ENCODE measurements at regions not wholly inside any gene's neighbourhood (a gene's known extent, or its start where the extent isn't known, plus 50 kb on each side); places are given as distances from the start of the nearest gene placed in this dataset.

DNA sequence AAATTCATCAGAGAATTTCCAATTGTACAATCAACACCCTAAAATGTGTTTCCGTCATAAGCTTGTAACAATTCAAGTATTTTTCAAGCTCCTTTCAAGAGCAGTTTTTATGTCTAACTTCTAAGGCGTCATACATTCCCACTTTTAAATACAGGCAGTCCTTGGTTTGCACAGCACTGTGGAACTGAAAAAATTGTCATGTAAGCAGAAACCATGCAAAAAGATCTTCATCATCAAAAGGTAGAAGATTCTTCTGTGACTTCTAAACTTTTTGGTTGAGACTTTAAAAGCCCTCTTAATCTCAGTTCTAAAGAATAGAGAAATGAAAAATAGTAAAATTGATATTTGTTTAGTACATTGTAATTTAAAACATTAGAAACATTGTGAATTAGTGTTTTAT lies 315.6 kb downstream of the TPBG start:
- Mint-ChIP-seq H3K4me3 (no peak overlapping the region), H3K4me1 (no peaks in the 10 kb centered on the region), H3K9me3 (peaks cover 5 to 28% (median 9%) of the 10 kb centered on the region in 6 donors), H3K36me3 (no peaks in the 10 kb centered on the region), H3K27me3 (ENCODE audit: low read depth in 3 of 3) (peaks cover 0 to 3% (median 0%) of the 10 kb centered on the region in 3 donors), H3K27ac (no peak overlapping the region)
- DNase-seq: no peak

DNA sequence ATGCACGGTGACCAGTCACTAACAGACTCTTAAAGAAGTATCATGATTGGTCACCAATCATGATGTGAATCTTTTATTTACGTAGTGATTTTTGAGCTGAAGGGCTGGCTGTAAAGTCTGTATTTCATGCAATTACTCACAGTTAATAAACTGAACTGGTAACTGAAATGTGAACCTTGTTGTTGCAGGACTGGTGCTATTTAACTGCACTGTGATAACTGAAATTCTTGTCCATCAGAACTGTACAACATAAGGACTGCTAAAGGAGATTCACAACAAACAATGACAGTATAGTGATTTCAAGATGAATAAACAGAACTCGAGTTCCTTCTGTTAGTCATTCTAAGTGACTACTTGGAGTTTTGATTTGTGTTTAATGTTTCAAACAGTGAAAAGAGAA lies 316.6 kb downstream of the TPBG start:
- no peak for DNase-seq
- Mint-ChIP-seq H3K27ac (no peak overlapping the region), H3K36me3 (no peaks in the 10 kb centered on the region), H3K9me3 (peaks cover 5 to 30% (median 9%) of the 10 kb centered on the region in 6 donors), H3K4me1 (no peaks in the 10 kb centered on the region), H3K4me3 (no peak overlapping the region), H3K27me3 (ENCODE audit: low read depth in 3 of 3) (peaks cover 0 to 3% (median 0%) of the 10 kb centered on the region in 3 donors)

DNA sequence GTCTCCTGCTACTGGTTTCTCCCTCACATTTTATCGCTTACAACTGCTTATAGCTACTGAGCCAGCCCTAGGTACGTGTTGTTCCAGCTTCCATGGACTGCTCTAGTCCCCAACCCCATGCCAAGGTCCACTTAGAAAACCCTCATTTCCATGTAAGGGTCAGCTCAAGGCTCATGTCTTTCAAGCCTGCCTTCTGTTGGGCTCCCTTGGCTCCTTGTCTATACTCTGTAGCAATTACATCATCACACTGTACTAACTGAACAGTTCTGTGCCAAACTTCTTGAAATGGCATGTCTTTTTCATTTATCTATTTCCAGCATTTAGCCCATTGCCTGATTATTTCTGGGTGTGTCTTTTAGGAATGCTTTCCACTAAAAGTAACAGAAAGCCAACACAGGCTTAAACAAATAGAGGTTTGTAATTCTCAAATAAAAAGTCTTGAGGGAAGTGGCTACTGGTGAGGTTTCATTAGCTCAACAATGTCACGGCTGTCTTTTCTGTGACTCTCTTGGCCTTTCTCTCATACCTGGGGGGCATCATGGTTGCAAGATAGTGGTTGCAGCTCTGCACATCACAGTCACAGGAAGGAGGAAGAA lies 317.6 kb downstream of the TPBG start:
- H3K4me3 Mint-ChIP-seq: no peak overlapping the region
- H3K27me3 Mint-ChIP-seq (ENCODE audit: low read depth in 3 of 3): peaks cover 0 to 3% (median 0%) of the 10 kb centered on the region in 3 donors
- H3K36me3 Mint-ChIP-seq: no peaks in the 10 kb centered on the region
- H3K9me3 Mint-ChIP-seq: peaks cover 4 to 35% (median 9%) of the 10 kb centered on the region in 6 donors
- H3K27ac Mint-ChIP-seq: no peak overlapping the region
- no peak for DNase-seq
- no peaks in the 10 kb centered on the region for H3K4me1 Mint-ChIP-seq

DNA sequence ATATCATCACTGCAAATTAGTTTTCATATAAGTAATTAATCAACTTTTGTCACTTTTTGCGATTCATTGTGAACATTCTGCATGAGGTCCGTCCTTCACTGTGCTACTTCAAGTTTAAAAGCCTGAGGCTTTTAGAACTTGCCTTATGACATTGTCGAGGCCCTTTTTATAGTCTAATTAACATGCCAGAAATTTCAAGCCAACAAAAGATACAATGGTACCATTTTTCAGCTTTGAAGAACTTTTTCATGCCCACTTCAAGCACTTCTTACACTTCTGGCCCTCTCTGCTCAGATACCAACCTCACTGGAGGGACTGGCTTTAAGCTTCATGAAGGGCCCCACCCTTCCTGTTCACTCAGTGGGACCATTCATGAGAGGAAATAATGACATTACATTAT lies 323.1 kb downstream of the TPBG start:
- Mint-ChIP-seq H3K27me3 (ENCODE audit: low read depth in 3 of 3) (peaks cover 0 to 2% (median 1%) of the 10 kb centered on the region in 3 donors), H3K27ac (no peak overlapping the region), H3K4me3 (no peak overlapping the region), H3K4me1 (no peaks in the 10 kb centered on the region), H3K9me3 (peaks cover 0 to 10% (median under 1%) of the 10 kb centered on the region in 6 donors), H3K36me3 (no peaks in the 10 kb centered on the region)
- no peak for DNase-seq

DNA sequence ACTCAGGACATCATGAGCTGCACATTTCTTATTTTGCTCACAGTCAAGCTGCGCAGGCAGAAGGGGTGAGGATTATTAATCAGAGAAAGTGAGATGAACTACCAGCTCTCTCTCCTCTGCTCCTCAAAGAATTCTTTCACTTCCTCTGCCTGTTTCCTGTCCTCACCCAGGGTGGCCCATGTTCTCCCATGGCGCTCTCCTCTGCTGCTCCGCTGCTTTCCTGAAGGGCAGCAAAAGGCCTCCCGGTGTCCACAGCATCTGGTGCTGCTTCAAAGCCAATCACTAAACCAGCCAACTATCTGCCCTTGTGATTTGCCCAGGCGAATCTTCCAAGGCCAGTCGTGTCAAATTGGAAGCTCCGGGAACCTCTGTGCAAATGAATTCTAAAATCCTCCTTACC lies 324.2 kb downstream of the TPBG start:
- Mint-ChIP-seq H3K36me3 (no peaks in the 10 kb centered on the region), H3K9me3 (peaks cover 0 to 10% (median under 1%) of the 10 kb centered on the region in 6 donors), H3K27ac (no peak overlapping the region), H3K4me1 (no peaks in the 10 kb centered on the region), H3K4me3 (no peak overlapping the region), H3K27me3 (ENCODE audit: low read depth in 3 of 3) (peaks cover 0 to 2% (median 1%) of the 10 kb centered on the region in 3 donors)
- no peak for DNase-seq

DNA sequence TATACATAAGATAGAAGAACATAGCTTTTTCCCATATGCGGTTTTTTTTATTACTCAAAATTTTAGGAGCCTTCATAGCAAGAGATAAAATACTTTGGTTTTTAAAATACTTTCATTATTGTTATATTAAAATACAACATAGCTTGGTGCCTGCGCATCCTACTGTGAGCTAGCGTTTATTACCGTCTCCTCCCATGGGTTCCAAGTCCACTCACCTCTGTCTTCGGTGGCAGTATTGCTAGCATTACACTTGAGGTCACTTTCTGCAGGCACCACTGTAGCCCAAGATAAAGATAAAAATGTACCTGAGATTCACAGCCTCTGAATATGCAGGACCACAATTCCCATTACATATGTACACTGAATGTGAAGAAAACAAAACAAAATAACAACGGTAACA lies 326.7 kb downstream of the TPBG start:
- no peaks in the 10 kb centered on the region for H3K4me1 Mint-ChIP-seq
- peaks cover 0 to 5% (median under 1%) of the 10 kb centered on the region in 6 donors for H3K9me3 Mint-ChIP-seq
- no peak overlapping the region for H3K4me3 Mint-ChIP-seq
- H3K27me3 Mint-ChIP-seq (ENCODE audit: low read depth in 3 of 3): peaks cover 0 to 2% (median 0%) of the 10 kb centered on the region in 3 donors
- DNase-seq: no peak
- no peaks in the 10 kb centered on the region for H3K36me3 Mint-ChIP-seq
- no peak overlapping the region for H3K27ac Mint-ChIP-seq

DNA sequence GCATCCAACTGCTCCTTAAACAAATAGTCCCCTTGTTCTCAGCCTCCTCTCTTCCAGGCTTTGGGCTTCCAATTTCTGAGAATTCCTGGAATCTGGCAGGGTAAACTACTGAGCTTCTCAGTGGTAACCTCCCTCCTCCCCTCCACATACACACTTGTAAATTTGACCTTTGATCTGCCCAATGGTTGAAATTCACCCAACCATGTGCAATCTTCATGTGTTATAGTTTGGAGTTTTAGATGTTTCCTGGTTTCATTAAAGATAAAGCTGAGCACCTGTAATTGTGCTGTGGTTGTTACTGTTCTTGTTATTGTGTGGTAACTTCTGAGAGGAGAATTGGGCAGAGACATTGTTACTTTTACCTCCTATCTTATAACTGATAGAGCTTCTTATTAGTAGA lies 328.4 kb downstream of the TPBG start:
- Mint-ChIP-seq H3K27ac (no peak overlapping the region), H3K4me3 (no peak overlapping the region), H3K9me3 (peaks cover 0 to 6% (median 0%) of the 10 kb centered on the region in 6 donors), H3K27me3 (ENCODE audit: low read depth in 3 of 3) (peaks cover 0 to 2% (median 0%) of the 10 kb centered on the region in 3 donors), H3K4me1 (no peaks in the 10 kb centered on the region), H3K36me3 (no peaks in the 10 kb centered on the region)
- no peak for DNase-seq

DNA sequence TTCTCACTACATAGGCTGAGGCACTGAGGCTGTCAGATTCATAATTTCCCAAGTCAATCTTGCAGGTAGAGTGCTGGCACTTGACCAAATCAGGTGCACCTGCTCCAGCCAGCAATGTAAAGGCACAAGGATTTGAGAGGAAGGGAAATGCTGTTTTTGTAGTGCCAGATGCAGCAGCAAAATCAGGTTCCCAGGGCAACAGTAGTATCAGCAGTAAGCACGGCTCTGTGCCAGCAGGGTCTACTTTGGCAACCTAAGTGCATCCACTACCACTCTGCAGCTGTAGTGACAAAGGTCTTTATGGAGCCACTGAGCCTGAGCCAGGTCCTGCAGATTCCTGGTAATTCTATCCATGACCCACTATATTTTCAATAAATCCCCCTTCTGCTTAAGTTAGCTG lies 329.5 kb downstream of the TPBG start:
- H3K4me3 Mint-ChIP-seq: no peak overlapping the region
- H3K27me3 Mint-ChIP-seq (ENCODE audit: low read depth in 3 of 3): peaks cover 0 to 2% (median 0%) of the 10 kb centered on the region in 3 donors
- no peaks in the 10 kb centered on the region for H3K36me3 Mint-ChIP-seq
- no peak for DNase-seq
- no peaks in the 10 kb centered on the region for H3K4me1 Mint-ChIP-seq
- no peak overlapping the region for H3K27ac Mint-ChIP-seq
- peaks cover 0 to 3% (median 0%) of the 10 kb centered on the region in 6 donors for H3K9me3 Mint-ChIP-seq

DNA sequence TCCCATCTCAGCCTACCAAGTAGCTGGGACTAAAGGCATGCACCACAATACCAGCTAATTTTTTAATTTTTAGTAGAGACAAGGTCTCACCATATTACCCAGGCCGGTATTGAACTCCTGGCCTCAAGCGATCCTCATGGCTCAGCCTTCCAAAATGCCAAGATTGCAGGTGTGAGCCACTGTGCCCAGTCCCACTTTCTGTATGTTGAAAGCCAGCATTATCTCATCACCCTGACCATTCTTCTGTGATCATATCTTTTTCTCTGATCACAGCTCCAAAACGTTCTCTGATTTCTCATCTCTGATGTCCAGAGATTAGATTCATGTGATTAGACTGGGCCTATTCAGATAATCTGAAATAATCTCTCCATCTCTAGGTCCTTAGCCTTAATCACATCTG lies 337.7 kb downstream of the TPBG start:
- Mint-ChIP-seq H3K4me1 (no peaks in the 10 kb centered on the region), H3K27ac (no peak overlapping the region), H3K36me3 (no peaks in the 10 kb centered on the region), H3K27me3 (ENCODE audit: low read depth in 3 of 3) (peaks cover 0 to 6% (median 3%) of the 10 kb centered on the region in 3 donors), H3K4me3 (no peak overlapping the region), H3K9me3 (peaks cover 0 to 14% (median 7%) of the 10 kb centered on the region in 6 donors)
- DNase-seq: no peak

DNA sequence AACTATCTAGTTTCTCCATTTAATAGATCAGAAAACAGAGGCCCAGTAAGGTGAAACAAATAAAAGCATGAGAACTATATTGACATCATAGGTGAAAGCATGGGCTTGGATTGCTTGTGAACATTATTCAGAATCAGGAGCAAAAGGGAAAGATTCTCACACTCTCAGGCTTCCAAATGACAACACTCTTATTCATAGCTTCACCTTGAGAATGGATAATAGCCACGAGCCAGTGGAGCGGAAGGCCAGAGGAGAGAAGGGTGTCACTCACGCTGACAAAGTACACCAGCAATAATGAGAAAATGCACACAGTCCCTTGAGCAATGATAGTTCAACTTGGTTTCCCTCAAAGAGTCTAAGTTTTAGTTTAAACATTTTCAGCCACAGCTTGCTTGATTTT lies 339.0 kb downstream of the TPBG start:
- Mint-ChIP-seq H3K27ac (no peak overlapping the region), H3K4me1 (no peaks in the 10 kb centered on the region), H3K4me3 (no peak overlapping the region), H3K27me3 (ENCODE audit: low read depth in 3 of 3) (peaks cover 0 to 6% (median 3%) of the 10 kb centered on the region in 3 donors), H3K9me3 (peaks cover 0 to 16% (median 9%) of the 10 kb centered on the region in 6 donors), H3K36me3 (no peaks in the 10 kb centered on the region)
- DNase-seq: no peak

DNA sequence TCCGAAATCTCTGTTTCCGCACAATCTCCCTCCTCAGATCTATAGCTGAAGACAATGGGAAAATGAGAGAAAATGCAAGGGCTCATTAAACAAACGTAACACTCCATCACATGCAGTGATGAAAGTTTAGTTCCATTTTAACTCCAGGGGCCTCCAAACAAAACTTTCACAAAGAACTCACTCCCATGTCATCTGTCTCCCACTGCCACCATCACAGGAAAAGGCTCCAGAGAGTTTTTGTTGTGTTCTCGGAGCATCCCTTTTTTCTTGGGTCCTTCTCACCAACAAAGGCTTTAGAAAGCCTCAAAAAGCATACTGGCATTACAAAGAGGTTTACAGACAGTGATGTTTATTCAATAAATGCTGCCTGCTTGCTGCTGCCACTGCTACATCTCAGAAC lies 339.6 kb downstream of the TPBG start:
- DNase-seq: no peak
- Mint-ChIP-seq H3K9me3 (peaks cover 0 to 16% (median 9%) of the 10 kb centered on the region in 6 donors), H3K4me3 (no peak overlapping the region), H3K36me3 (no peaks in the 10 kb centered on the region), H3K27me3 (ENCODE audit: low read depth in 3 of 3) (peaks cover 0 to 6% (median 3%) of the 10 kb centered on the region in 3 donors), H3K27ac (no peak overlapping the region), H3K4me1 (no peaks in the 10 kb centered on the region)

DNA sequence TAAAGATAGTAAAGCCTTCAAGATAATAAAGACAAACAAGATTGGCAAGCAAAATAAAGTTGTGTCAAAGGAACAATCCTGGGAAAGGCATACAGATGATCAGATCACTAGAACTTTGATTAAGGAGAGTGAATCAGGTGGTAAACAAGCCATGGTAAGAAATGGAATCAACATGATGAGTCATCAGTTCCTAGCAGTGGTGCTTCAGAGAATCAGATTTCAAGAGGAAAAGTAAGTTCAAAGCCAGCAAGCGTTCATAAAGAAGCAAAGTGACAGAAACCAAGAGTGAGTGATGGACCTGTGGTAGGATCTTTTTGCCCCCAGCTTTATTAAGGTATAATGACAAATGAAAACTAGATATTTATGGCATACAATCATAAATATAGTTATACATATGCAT lies 340.4 kb downstream of the TPBG start:
- no peak overlapping the region for H3K27ac Mint-ChIP-seq
- no peaks in the 10 kb centered on the region for H3K4me1 Mint-ChIP-seq
- H3K36me3 Mint-ChIP-seq: no peaks in the 10 kb centered on the region
- H3K27me3 Mint-ChIP-seq (ENCODE audit: low read depth in 3 of 3): peaks cover 0 to 3% (median 2%) of the 10 kb centered on the region in 3 donors
- DNase-seq: no peak
- peaks cover 0 to 14% (median 9%) of the 10 kb centered on the region in 6 donors for H3K9me3 Mint-ChIP-seq
- H3K4me3 Mint-ChIP-seq: no peak overlapping the region

DNA sequence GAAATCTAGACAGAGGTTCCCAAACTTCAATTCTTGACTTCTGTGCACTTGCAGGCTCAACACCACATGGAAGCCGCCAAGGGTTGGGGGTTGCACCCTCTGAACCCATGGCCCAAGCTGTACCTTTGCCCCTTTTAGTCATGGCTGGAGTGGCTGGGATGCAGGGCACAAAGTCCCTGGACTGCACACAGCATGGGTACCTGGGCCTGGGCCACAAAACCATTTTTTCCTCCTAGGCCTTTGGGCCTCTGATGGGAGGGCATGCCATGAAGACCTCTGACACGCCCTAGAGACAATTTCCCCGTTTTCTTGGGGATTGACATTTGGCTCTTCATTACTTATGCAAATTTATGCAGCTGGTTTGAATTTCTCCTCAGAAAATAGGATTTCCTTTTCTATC lies 342.0 kb downstream of the TPBG start:
- no peaks in the 10 kb centered on the region for H3K4me1 Mint-ChIP-seq
- DNase-seq: no peak
- H3K27me3 Mint-ChIP-seq (ENCODE audit: low read depth in 3 of 3): peaks cover 0 to 3% (median 2%) of the 10 kb centered on the region in 3 donors
- no peak overlapping the region for H3K27ac Mint-ChIP-seq
- no peaks in the 10 kb centered on the region for H3K36me3 Mint-ChIP-seq
- no peak overlapping the region for H3K4me3 Mint-ChIP-seq
- peaks cover 0 to 16% (median 9%) of the 10 kb centered on the region in 6 donors for H3K9me3 Mint-ChIP-seq

DNA sequence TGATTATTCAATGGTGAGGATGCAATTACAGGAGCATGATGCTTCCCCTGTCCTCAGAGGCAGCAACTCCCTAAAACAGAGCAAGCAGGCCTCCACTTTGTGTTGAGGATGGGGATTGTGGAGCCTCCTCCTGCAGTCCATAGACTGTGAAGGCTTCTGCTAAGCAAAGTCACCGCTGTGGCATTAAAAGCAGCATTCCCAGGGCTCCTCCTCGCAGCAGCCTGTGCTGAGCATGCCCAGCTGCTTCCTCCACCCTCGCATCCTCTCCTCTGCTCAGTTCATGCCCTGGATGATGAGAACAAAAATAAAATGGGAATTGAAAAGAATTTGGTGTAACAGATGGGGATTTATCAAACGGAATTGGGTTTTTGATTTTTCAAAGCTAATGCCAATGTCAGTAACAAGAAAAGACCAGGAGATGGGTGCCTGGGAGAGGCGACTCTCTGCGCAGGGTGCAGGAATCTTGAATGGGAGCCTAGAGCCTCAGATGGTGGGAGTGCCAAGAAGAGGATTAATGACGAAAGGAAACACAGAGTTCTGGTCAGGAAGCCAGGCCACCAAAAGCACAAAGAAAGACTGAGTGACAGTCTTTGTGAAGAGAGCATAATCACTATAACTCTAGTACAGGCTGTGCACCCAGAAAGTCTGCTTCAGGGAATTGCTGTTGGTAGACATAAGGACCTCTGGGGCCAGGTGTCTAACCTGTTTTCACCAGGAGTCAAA lies 347.6 kb downstream of the TPBG start:
- Mint-ChIP-seq H3K9me3 (peaks cover 6 to 23% (median 11%) of the 10 kb centered on the region in 6 donors), H3K4me1 (no peaks in the 10 kb centered on the region), H3K36me3 (peaks cover 0 to 7% (median 0%) of the 10 kb centered on the region in 3 donors), H3K27me3 (ENCODE audit: low read depth in 3 of 3) (peaks cover 0 to 5% (median 4%) of the 10 kb centered on the region in 3 donors), H3K27ac (no peak overlapping the region), H3K4me3 (no peak overlapping the region)
- DNase-seq: no peak

Data from immature natural killer cell (primary cell).